PC-9 (cell line): ENCODE measurements at regions not wholly inside any gene's neighbourhood (a gene's known extent, or its start where the extent isn't known, plus 50 kb on each side); places are given as distances from the start of the nearest gene placed in this dataset.
"Not testable (repeated sequence)": the region's sequence is repeated elsewhere in the genome, so short reads cannot be mapped to it uniquely, and the experiment has no call there.

Experiments
- CTCF ChIP-seq: fragments of 200-600 bp; sonication (generic); conservative IDR thresholded peaks from 2 replicates; pipeline ENCODE4 v1.6.1; 2017; ENCODE audit warnings: mixed run types, antibody characterized with exemption, mild to moderate bottlenecking, moderate library complexity
- EZH2 ChIP-seq: fragments of 200-600 bp; sonication (generic); IDR thresholded peaks from 2 replicates; pipeline ENCODE4 v1.8.0; 2017; ENCODE audit warnings: antibody characterized with exemption, low read depth

- not testable (repeated sequence) for TF ChIP-seq CTCF, EZH2
Observed at GRCh38 chr15:22238276-22238958, 158.1 kb downstream of the OR4M2 start.
